HG02571 (cell line): ENCODE measurements at regions not wholly inside any gene's neighbourhood (a gene's known extent, or its start where the extent isn't known, plus 50 kb on each side); places are given as distances from the start of the nearest gene placed in this dataset.

Experiments
- ATAC-seq: cut with Tn5 transposase; IDR thresholded peaks from one replicate; pipeline ENCODE4 v1.9.1; 2021; ENCODE audit warnings: mild to moderate bottlenecking, moderate library complexity; ENCODE audit not compliant: unreplicated experiment

- no peak for ATAC-seq
Observed at GRCh38 chr18:78540636-78541529, 438.7 kb upstream of the SALL3 start.

GRCh38 chr18:78542204-78542603 is 437.4 kb upstream of the SALL3 start:
- no peak for ATAC-seq

GRCh38 chr18:78543201-78543725 is 436.4 kb upstream of the SALL3 start:
- no peak for ATAC-seq

- ATAC-seq = no peak
Observed at GRCh38 chr18:78546281-78546680, 433.3 kb upstream of the SALL3 start.

- ATAC-seq = no peak
Observed at GRCh38 chr18:78547817-78548216, 431.8 kb upstream of the SALL3 start.

- ATAC-seq = no peak
Observed at GRCh38 chr18:78548261-78549058, 431.2 kb upstream of the SALL3 start.

GRCh38 chr18:78549971-78550370 is 429.6 kb upstream of the SALL3 start:
- no peak for ATAC-seq

- no peak for ATAC-seq
Observed at GRCh38 chr18:78554944-78555608, 424.5 kb upstream of the SALL3 start.

GRCh38 chr18:78557371-78557770 is 422.2 kb upstream of the SALL3 start:
- no peak for ATAC-seq

- ATAC-seq = no peak
Observed at GRCh38 chr18:78558101-78558810, 421.4 kb upstream of the SALL3 start.

- no peak for ATAC-seq
Observed at GRCh38 chr18:78558948-78559347, 420.7 kb upstream of the SALL3 start.

GRCh38 chr18:78559584-78559983 is 420.0 kb upstream of the SALL3 start:
- ATAC-seq = no peak

- ATAC-seq = no peak
Observed at GRCh38 chr18:78561757-78562510, 417.7 kb upstream of the SALL3 start.

- no peak for ATAC-seq
Observed at GRCh38 chr18:78562531-78562961, 417.1 kb upstream of the SALL3 start.

- ATAC-seq = no peak
Observed at GRCh38 chr18:78563110-78563509, 416.5 kb upstream of the SALL3 start.

- no peak for ATAC-seq
Observed at GRCh38 chr18:78564030-78564429, 415.6 kb upstream of the SALL3 start.

- ATAC-seq = no peak
Observed at GRCh38 chr18:78564518-78564917, 415.1 kb upstream of the SALL3 start.

- ATAC-seq = no peak
Observed at GRCh38 chr18:78565240-78565639, 414.4 kb upstream of the SALL3 start.

GRCh38 chr18:78566065-78566464 is 413.6 kb upstream of the SALL3 start:
- ATAC-seq = no peak

GRCh38 chr18:78566720-78567119 is 412.9 kb upstream of the SALL3 start:
- ATAC-seq = no peak
